Left ventricle myocardium inferior (tissue), 1 donor: ENCODE measurements at regions not wholly inside any gene's neighbourhood (a gene's known extent, or its start where the extent isn't known, plus 50 kb on each side); places are given as distances from the start of the nearest gene placed in this dataset.

ENCODE experiments used
- DNase-seq: peaks from one replicate; pipeline ENCODE4 v3.0.0-alpha.2; 2020
- H3K27ac ChIP-seq: fragments of 200-600 bp; replicated peaks from 2 replicates; pipeline ENCODE4 v1.8.0; 2021
- H3K27me3 ChIP-seq: fragments of 200-600 bp; 2 replicates; pipeline ENCODE4 v1.8.0; 2021; ENCODE audit warnings: low read depth
- H3K36me3 ChIP-seq: fragments of 200-600 bp; 2 replicates; pipeline ENCODE4 v1.8.0; 2021
- H3K4me1 ChIP-seq: fragments of 200-600 bp; 2 replicates; pipeline ENCODE4 v1.8.0; 2021
- H3K4me3 ChIP-seq: fragments of 200-600 bp; 2 replicates; pipeline ENCODE4 v1.8.0; 2021; ENCODE audit warnings: mild to moderate bottlenecking, moderate library complexity
- H3K9me3 ChIP-seq: fragments of 200-600 bp; replicated peaks from 2 replicates; pipeline ENCODE4 v1.8.0; 2021
- CTCF ChIP-seq: fragments of 200-600 bp; IDR thresholded peaks from 2 replicates; pipeline ENCODE4 v1.8.0; 2021; ENCODE audit warnings: antibody characterized with exemption, mild to moderate bottlenecking, borderline replicate concordance
- intact Hi-C: fragments of 100-400 bp; cut with micrococcal nuclease; formaldehyde crosslinking; loops from one replicate; pipeline ENCODE4 v1.11.0; 2022
- donor health status: DM: no; HTN: yes; CAD: no; lungs with severe emphysema.

GRCh38 chr2:193502363-193503035 lies 1307.8 kb upstream of the TMEFF2 start:
- intact Hi-C loops: no loop called here
- no peak overlapping the region for H3K4me3 ChIP-seq

GRCh38 chr2:193496786-193497185 lies 1302.1 kb upstream of the TMEFF2 start:
- Histone ChIP-seq H3K4me3 (no peak overlapping the region), H3K27me3 (no peaks in the 10 kb centered on the region), H3K4me1 (no peaks in the 10 kb centered on the region), H3K27ac (no peak overlapping the region), H3K9me3 (peaks cover 13% of the 10 kb centered on the region), H3K36me3 (no peaks in the 10 kb centered on the region)
- no peak for DNase-seq
- TF ChIP-seq CTCF: no peak
- intact Hi-C loops: no loop called here

More at GRCh38 chr2:193502363-193503035, 1307.8 kb upstream of the TMEFF2 start:
- Histone ChIP-seq H3K27me3 (no peaks in the 10 kb centered on the region), H3K36me3 (no peaks in the 10 kb centered on the region), H3K9me3 (peaks cover 13% of the 10 kb centered on the region), H3K4me1 (no peaks in the 10 kb centered on the region), H3K27ac (no peak overlapping the region)
- no peak for TF ChIP-seq CTCF
- no peak for DNase-seq

- Histone ChIP-seq H3K4me1 (no peaks in the 10 kb centered on the region), H3K36me3 (no peaks in the 10 kb centered on the region), H3K27me3 (no peaks in the 10 kb centered on the region), H3K27ac (no peak overlapping the region), H3K9me3 (no peaks in the 10 kb centered on the region), H3K4me3 (no peak overlapping the region)
- TF ChIP-seq CTCF: no peak
- intact Hi-C loops: no loop called here
- DNase-seq: no peak
Measured at GRCh38 chr2:193482557-193482956, 1287.8 kb upstream of the TMEFF2 start.

GRCh38 chr2:193480187-193480586 lies 1285.5 kb upstream of the TMEFF2 start:
- no peak overlapping the region for H3K27ac ChIP-seq
- intact Hi-C loops: no loop called here
- TF ChIP-seq CTCF: no peak
- no peaks in the 10 kb centered on the region for H3K4me1 ChIP-seq
- H3K36me3 ChIP-seq: no peaks in the 10 kb centered on the region
- no peak overlapping the region for H3K4me3 ChIP-seq
- H3K27me3 ChIP-seq: no peaks in the 10 kb centered on the region
- H3K9me3 ChIP-seq: peaks cover 10% of the 10 kb centered on the region
- no peak for DNase-seq

GRCh38 chr2:193476171-193476800 lies 1281.6 kb upstream of the TMEFF2 start:
- Histone ChIP-seq H3K9me3 (peaks cover 27% of the 10 kb centered on the region), H3K36me3 (no peaks in the 10 kb centered on the region), H3K27ac (no peak overlapping the region), H3K4me1 (no peaks in the 10 kb centered on the region), H3K4me3 (no peak overlapping the region), H3K27me3 (no peaks in the 10 kb centered on the region)
- intact Hi-C loops: no loop called here
- no peak for DNase-seq
- TF ChIP-seq CTCF: no peak
